ENCODE measurements at regions not wholly inside any gene's neighbourhood (a gene's known extent, or its start where the extent isn't known, plus 50 kb on each side); places are given as distances from the start of the nearest gene placed in this dataset.
"Not testable (repeated sequence)": the region's sequence is repeated elsewhere in the genome, so short reads cannot be mapped to it uniquely, and the experiment has no call there.

- POLR2A ChIA-PET (ENCODE audit: low non-redundant PET): interaction anchor here (0.6 kb wide), 1 partner anchor 175 kb away, joined by 5 read pairs; no protein-coding TSS in a partner anchor
- BruUV-seq (replicated peaks): no TSS peak
- Histone ChIP-seq H3K36me3 (ENCODE audit: insufficient read depth, low read length, poor library complexity, severe bottlenecking) (no peaks in the 10 kb centered on the region), H3K4me1 (ENCODE audit: insufficient read depth, low read length, poor library complexity, severe bottlenecking) (no peaks in the 10 kb centered on the region), H3K27me3 (replicated peaks; ENCODE audit: insufficient read depth, low read depth, low read length, poor library complexity) (no peaks in the 10 kb centered on the region), H3K4me3 (ENCODE audit: low read depth, low read length, poor library complexity, severe bottlenecking) (no peak overlapping the region), H3K27ac (ENCODE audit: low read depth, low read length, poor library complexity, severe bottlenecking) (no peak overlapping the region), H3K9me3 (ENCODE audit: low read depth, low read length, poor library complexity, severe bottlenecking) (no peaks in the 10 kb centered on the region)
- intact Hi-C loops (cut with micrococcal nuclease; ENCODE audit: unreplicated experiment): no loop called here
- no peak for DNase-seq (ENCODE audit: low spot score)
- CTCF ChIA-PET: no interaction called here
- TF ChIP-seq EZH2 (IDR thresholded peaks at IDR 0.05; ENCODE audit: borderline replicate concordance, low read depth, low read length, poor library complexity, severe bottlenecking): no peak
Measured at GRCh38 chr14:37763266-37763665, 167.8 kb downstream of the TTC6 start.

GRCh38 chr14:37772283-37772682, 176.9 kb downstream of the TTC6 start:
- CTCF ChIA-PET; H3K27ac ChIP-seq (ENCODE audit: low read depth, low read length, poor library complexity, severe bottlenecking); H3K4me1 ChIP-seq (ENCODE audit: insufficient read depth, low read length, poor library complexity, severe bottlenecking); H3K36me3 ChIP-seq (ENCODE audit: insufficient read depth, low read length, poor library complexity, severe bottlenecking); H3K9me3 ChIP-seq (ENCODE audit: low read depth, low read length, poor library complexity, severe bottlenecking); H3K27me3 ChIP-seq (replicated peaks; ENCODE audit: insufficient read depth, low read depth, low read length, poor library complexity); intact Hi-C loops (cut with micrococcal nuclease; ENCODE audit: unreplicated experiment); H3K4me3 ChIP-seq (ENCODE audit: low read depth, low read length, poor library complexity, severe bottlenecking); BruUV-seq (replicated peaks); POLR2A ChIA-PET (ENCODE audit: low non-redundant PET); DNase-seq (ENCODE audit: low spot score): not testable (repeated sequence)

DNA sequence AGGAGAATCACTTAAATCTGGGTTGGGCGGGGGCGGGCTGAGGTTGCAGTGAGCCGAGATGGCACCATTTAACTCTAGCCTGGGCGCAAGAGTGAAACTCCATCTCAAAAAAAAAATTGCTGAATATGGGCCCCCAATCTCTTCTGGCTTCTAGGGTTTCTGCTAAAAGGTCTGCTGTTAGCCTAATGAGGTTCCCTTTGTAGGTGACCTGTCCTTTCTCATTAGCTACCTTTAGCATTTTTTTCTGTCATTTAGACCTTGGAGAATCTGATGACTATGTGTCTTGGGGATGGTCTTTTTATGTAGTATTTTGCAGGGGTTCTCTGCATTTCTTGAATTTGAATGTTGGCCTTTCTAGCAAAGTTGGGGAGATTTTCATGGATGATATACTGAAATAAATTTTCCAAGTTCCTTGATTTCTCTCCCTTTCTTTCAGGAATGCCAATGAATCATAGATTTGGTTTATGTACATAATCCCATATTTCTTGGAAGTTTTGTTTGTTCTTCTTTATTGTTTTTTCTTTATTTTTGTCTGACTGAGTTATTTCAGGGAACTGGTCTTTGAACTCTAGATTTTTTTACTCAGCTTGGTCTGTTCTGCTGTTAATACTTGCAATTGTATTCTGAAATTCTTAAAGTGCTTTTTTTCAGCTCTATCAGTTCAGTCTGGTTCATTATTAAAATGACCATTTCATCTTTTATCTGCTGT, 181.5 kb downstream of the TTC6 start:
- Histone ChIP-seq H3K4me3 (ENCODE audit: low read depth, low read length, poor library complexity, severe bottlenecking) (no peak overlapping the region), H3K36me3 (ENCODE audit: insufficient read depth, low read length, poor library complexity, severe bottlenecking) (no peaks in the 10 kb centered on the region), H3K27me3 (replicated peaks; ENCODE audit: insufficient read depth, low read depth, low read length, poor library complexity) (no peaks in the 10 kb centered on the region), H3K9me3 (ENCODE audit: low read depth, low read length, poor library complexity, severe bottlenecking) (no peaks in the 10 kb centered on the region), H3K4me1 (ENCODE audit: insufficient read depth, low read length, poor library complexity, severe bottlenecking) (no peaks in the 10 kb centered on the region), H3K27ac (ENCODE audit: low read depth, low read length, poor library complexity, severe bottlenecking) (no peak overlapping the region)
- TF ChIP-seq, protein P1, sequence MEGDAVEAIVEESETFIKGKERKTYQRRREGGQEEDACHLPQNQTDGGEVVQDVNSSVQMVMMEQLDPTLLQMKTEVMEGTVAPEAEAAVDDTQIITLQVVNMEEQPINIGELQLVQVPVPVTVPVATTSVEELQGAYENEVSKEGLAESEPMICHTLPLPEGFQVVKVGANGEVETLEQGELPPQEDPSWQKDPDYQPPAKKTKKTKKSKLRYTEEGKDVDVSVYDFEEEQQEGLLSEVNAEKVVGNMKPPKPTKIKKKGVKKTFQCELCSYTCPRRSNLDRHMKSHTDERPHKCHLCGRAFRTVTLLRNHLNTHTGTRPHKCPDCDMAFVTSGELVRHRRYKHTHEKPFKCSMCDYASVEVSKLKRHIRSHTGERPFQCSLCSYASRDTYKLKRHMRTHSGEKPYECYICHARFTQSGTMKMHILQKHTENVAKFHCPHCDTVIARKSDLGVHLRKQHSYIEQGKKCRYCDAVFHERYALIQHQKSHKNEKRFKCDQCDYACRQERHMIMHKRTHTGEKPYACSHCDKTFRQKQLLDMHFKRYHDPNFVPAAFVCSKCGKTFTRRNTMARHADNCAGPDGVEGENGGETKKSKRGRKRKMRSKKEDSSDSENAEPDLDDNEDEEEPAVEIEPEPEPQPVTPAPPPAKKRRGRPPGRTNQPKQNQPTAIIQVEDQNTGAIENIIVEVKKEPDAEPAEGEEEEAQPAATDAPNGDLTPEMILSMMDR (conservative IDR thresholded peaks at IDR 0.05; ENCODE audit: low read depth, low read length): no peak
- no peak for TF ChIP-seq EZH2 (IDR thresholded peaks at IDR 0.05; ENCODE audit: borderline replicate concordance, low read depth, low read length, poor library complexity, severe bottlenecking)
- DNase-seq (ENCODE audit: low spot score): no peak
- no TSS peak for BruUV-seq (replicated peaks)
- intact Hi-C loops (cut with micrococcal nuclease; ENCODE audit: unreplicated experiment): no loop called here
- CTCF ChIA-PET: no interaction called here
- POLR2A ChIA-PET (ENCODE audit: low non-redundant PET): no interaction called here

GRCh38 chr14:37778135-37778943, 182.9 kb downstream of the TTC6 start:
- Histone ChIP-seq H3K36me3 (ENCODE audit: insufficient read depth, low read length, poor library complexity, severe bottlenecking) (no peaks in the 10 kb centered on the region), H3K27ac (ENCODE audit: low read depth, low read length, poor library complexity, severe bottlenecking) (no peak overlapping the region), H3K9me3 (ENCODE audit: low read depth, low read length, poor library complexity, severe bottlenecking) (no peaks in the 10 kb centered on the region), H3K4me3 (ENCODE audit: low read depth, low read length, poor library complexity, severe bottlenecking) (no peak overlapping the region), H3K4me1 (ENCODE audit: insufficient read depth, low read length, poor library complexity, severe bottlenecking) (no peaks in the 10 kb centered on the region), H3K27me3 (replicated peaks; ENCODE audit: insufficient read depth, low read depth, low read length, poor library complexity) (no peaks in the 10 kb centered on the region)
- no TSS peak for BruUV-seq (replicated peaks)
- CTCF ChIA-PET: no interaction called here
- DNase-seq (ENCODE audit: low spot score): no peak
- intact Hi-C loops (cut with micrococcal nuclease; ENCODE audit: unreplicated experiment): no loop called here
- POLR2A ChIA-PET (ENCODE audit: low non-redundant PET): no interaction called here
- TF ChIP-seq, protein P1 (conservative IDR thresholded peaks at IDR 0.05; ENCODE audit: low read depth, low read length): no peak
- TF ChIP-seq EZH2 (IDR thresholded peaks at IDR 0.05; ENCODE audit: borderline replicate concordance, low read depth, low read length, poor library complexity, severe bottlenecking): no peak
